ENCODE measurements at regions not wholly inside any gene's neighbourhood (a gene's known extent, or its start where the extent isn't known, plus 50 kb on each side); places are given as distances from the start of the nearest gene placed in this dataset.

DNA sequence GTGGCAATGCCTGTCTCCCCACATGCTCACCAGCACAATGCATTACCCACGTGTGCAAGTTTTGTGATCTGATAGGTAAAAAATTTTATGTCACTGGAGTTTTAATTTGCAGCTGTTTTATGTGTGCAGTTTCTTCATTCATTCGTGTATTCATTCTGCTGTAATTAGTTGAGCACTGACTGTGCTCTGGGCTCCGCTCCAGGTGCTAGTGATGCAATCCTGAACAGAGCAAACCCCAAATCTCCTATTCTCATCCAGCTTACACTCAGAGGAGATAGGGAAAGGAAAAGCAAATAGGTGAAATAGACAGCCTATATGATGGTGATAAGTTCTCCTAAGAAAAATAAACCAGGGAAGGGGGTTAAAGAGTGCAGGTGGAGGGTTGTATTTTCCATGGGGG lies 148.4 kb downstream of the TENT4A start:
- H3K4me1 Mint-ChIP-seq (ENCODE audit: low read depth), result peaks cover 9% of the 10 kb centered on the region
- no peaks in the 10 kb centered on the region for H3K36me3 Mint-ChIP-seq (ENCODE audit: low read depth)
- peaks cover 15% of the 10 kb centered on the region for H3K9me3 Mint-ChIP-seq

DNA sequence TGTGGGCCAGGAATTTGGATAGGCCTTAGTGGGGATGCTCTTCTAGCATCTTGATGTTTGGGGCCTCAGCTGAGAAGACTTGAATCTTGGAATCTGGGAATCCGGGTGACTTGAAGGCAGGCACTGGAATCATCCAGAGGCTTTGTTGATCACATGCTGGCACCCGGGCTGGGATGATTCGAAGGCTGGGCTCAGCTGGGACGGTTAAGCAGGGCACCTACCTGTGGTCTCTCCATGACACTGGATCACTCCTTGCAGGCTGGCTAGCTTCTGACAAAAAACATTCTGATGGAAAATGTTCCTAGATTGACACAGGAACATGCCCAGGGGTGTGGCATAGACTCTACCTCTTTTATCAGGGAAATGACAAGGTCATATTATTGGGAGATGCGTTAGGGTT lies 149.1 kb downstream of the TENT4A start:
- Mint-ChIP-seq H3K27me3 (ENCODE audit: low read depth) (no peaks in the 10 kb centered on the region), H3K9me3 (peaks cover 15% of the 10 kb centered on the region), H3K27ac (no peak overlapping the region), H3K36me3 (ENCODE audit: low read depth) (no peaks in the 10 kb centered on the region), H3K4me3 (ENCODE audit: low read depth) (no peak overlapping the region), H3K4me1 (ENCODE audit: low read depth) (peaks cover 9% of the 10 kb centered on the region)
- DNase-seq (ENCODE audit: low spot score), result no peak
- intact Hi-C loops (cut with micrococcal nuclease), result no loop called here

More for the DNA sequence above, 148.4 kb downstream of the TENT4A start:
- no peak for DNase-seq (ENCODE audit: low spot score)
- no peaks in the 10 kb centered on the region for H3K27me3 Mint-ChIP-seq (ENCODE audit: low read depth)
- H3K4me3 Mint-ChIP-seq (ENCODE audit: low read depth), result no peak overlapping the region
- intact Hi-C loops (cut with micrococcal nuclease), result no loop called here
- no peak overlapping the region for H3K27ac Mint-ChIP-seq

DNA sequence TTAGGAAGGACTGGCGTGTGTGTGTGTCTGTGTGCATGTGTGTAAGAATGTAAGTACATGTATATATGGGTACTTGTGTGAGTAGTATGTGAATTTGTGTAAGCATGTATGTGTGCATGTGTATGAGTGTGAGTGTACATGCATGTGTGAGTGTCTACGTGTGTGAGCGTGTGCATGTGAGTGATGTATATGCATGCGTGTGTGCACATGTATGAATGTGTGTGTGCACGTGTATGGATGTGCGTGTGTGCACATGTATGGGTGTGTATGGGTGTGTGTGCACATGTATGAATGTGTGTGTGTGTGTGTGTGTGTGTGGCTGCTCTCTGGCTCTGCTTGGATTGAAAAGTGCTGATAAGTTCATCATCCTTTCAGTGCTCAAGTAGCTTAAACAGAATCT lies 154.5 kb downstream of the TENT4A start:
- Mint-ChIP-seq H3K36me3 (ENCODE audit: low read depth) (no peaks in the 10 kb centered on the region), H3K4me1 (ENCODE audit: low read depth) (no peaks in the 10 kb centered on the region), H3K4me3 (ENCODE audit: low read depth) (no peak overlapping the region), H3K27ac (no peak overlapping the region), H3K9me3 (peaks cover 10% of the 10 kb centered on the region), H3K27me3 (ENCODE audit: low read depth) (no peaks in the 10 kb centered on the region)
- intact Hi-C loops (cut with micrococcal nuclease), result no loop called here
- no peak for DNase-seq (ENCODE audit: low spot score)

DNA sequence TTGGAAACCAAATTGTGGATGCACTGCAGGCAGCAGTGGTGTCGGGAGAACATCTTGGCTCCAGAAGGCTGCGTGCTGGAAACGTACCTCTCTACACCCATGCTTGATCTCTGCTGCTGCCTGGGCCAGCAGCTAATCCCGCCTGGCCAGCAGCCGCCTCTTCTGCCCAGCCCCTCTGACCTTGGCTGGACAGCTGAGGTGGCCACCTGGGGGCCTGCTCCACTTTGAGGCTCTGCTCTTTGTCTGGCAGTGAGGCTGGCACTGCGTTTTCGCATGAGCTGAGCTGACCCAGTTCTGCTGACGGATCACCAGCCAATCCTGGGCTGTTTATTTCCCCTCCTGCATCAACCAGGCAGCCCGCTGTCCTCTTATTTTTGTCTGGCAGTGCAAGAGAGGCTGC lies 154.9 kb downstream of the TENT4A start:
- DNase-seq (ENCODE audit: low spot score), result no peak
- H3K4me1 Mint-ChIP-seq (ENCODE audit: low read depth), result no peaks in the 10 kb centered on the region
- intact Hi-C loops (cut with micrococcal nuclease), result no loop called here
- H3K36me3 Mint-ChIP-seq (ENCODE audit: low read depth), result no peaks in the 10 kb centered on the region
- no peak overlapping the region for H3K4me3 Mint-ChIP-seq (ENCODE audit: low read depth)
- H3K9me3 Mint-ChIP-seq, result peaks cover 6% of the 10 kb centered on the region
- no peak overlapping the region for H3K27ac Mint-ChIP-seq
- H3K27me3 Mint-ChIP-seq (ENCODE audit: low read depth), result no peaks in the 10 kb centered on the region

DNA sequence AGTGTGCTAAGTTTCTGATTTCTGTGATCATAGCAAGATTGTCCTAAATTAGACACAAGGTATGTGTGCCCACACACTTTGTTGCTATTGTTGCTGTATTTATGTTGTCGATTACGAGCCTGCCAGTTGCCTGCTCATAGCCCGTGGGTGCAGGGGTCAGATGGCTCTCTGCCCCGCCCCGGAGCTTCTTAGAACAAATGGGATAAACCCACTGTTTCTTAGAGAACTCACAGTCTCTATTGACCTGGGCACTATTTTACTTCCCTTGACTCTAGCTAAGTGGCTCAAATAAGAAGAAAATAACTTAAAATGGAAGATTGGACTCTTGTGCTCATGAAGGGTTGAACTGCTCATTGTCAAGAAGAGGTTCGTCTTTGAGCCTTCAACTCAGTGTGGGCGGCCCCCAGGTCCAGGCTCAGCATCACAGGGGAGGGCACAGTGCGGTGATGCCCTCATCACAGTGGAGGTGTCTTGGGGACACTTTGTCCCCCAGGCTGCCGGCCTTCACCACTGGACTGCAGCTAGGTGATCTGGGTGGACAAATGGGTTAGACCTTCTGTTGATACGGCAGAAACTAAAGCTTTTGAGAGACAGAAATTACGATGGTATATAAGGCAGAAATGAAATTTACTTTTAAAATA lies 155.5 kb downstream of the TENT4A start:
- H3K4me3 Mint-ChIP-seq (ENCODE audit: low read depth), result no peak overlapping the region
- no peaks in the 10 kb centered on the region for H3K36me3 Mint-ChIP-seq (ENCODE audit: low read depth)
- peaks cover 4% of the 10 kb centered on the region for H3K9me3 Mint-ChIP-seq
- H3K4me1 Mint-ChIP-seq (ENCODE audit: low read depth), result no peaks in the 10 kb centered on the region
- intact Hi-C loops (cut with micrococcal nuclease), result no loop called here
- no peaks in the 10 kb centered on the region for H3K27me3 Mint-ChIP-seq (ENCODE audit: low read depth)
- no peak overlapping the region for H3K27ac Mint-ChIP-seq
- no peak for DNase-seq (ENCODE audit: low spot score)

DNA sequence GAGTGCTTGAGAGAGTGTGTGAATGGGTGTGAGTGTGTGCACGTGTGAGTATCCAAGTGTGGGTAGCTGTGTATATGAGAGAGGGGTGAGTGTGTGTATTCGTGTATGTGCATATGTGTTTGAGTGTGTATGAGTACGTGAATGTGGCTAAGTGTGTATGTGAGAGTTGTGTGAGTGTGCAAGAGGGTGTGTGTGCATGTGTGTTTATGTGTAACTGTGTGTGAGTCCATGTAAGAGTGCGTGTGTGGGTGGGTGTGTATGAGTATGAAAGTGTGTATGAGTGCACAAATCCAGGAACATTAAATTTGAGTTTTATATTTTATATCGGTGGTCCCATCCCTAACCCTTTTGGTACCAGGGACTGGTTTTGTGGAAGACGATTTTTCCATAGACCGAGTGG lies 156.4 kb downstream of the TENT4A start:
- DNase-seq (ENCODE audit: low spot score), result no peak
- intact Hi-C loops (cut with micrococcal nuclease), result no loop called here
- Mint-ChIP-seq H3K4me1 (ENCODE audit: low read depth) (no peaks in the 10 kb centered on the region), H3K9me3 (peaks cover 3% of the 10 kb centered on the region), H3K27ac (no peak overlapping the region), H3K4me3 (ENCODE audit: low read depth) (no peak overlapping the region), H3K36me3 (ENCODE audit: low read depth) (no peaks in the 10 kb centered on the region), H3K27me3 (ENCODE audit: low read depth) (no peaks in the 10 kb centered on the region)

DNA sequence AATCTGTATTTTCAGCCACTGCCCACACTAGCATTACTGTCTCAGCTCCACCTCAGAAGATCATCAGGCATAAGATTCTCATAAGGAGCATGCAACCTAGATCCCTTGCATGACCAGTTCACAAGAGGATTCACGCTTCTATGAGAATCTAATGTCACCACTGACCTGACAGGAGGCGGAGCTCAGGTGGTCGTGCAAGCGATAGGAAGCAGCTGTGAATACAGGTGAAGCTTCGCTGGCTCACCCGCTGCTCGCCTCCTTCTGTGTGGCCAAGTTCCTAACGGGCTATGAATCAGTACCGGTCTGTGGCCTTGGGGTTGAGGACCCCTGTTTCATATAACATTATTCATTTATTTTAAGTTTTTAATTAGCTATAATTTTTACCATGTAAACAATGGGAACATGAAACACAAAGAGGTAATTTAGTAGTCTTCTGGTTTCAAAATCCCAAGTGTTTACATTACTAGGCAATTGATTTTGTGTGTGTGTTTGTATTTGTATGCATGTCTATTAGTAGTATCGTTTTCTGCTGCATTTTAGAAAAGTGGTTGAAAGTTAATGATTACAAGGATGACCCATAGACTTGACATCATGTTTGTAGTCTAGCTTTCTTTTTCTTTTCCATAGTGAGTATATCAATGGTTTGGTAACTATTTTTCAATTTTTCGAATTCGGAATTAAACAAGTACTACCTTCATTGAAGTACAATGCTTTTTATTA lies 159.4 kb downstream of the TENT4A start:
- intact Hi-C loops (cut with micrococcal nuclease), result no loop called here
- Mint-ChIP-seq H3K27ac (no peak overlapping the region), H3K4me3 (ENCODE audit: low read depth) (no peak overlapping the region), H3K27me3 (ENCODE audit: low read depth) (no peaks in the 10 kb centered on the region), H3K4me1 (ENCODE audit: low read depth) (no peaks in the 10 kb centered on the region), H3K36me3 (ENCODE audit: low read depth) (no peaks in the 10 kb centered on the region), H3K9me3 (no peaks in the 10 kb centered on the region)
- DNase-seq (ENCODE audit: low spot score), result no peak

GRCh38 chr5:6873359-6873758 lies 160.1 kb downstream of the TENT4A start:
- no peaks in the 10 kb centered on the region for H3K36me3 Mint-ChIP-seq (ENCODE audit: low read depth)
- H3K4me1 Mint-ChIP-seq (ENCODE audit: low read depth), result no peaks in the 10 kb centered on the region

GRCh38 chr5:6875376-6875775 lies 162.1 kb downstream of the TENT4A start:
- Mint-ChIP-seq H3K36me3 (ENCODE audit: low read depth) (no peaks in the 10 kb centered on the region), H3K4me3 (ENCODE audit: low read depth) (no peak overlapping the region), H3K9me3 (no peaks in the 10 kb centered on the region), H3K4me1 (ENCODE audit: low read depth) (no peaks in the 10 kb centered on the region), H3K27me3 (ENCODE audit: low read depth) (no peaks in the 10 kb centered on the region), H3K27ac (no peak overlapping the region)
- no peak for DNase-seq (ENCODE audit: low spot score)
- intact Hi-C loops (cut with micrococcal nuclease), result no loop called here

More at GRCh38 chr5:6873359-6873758, 160.1 kb downstream of the TENT4A start:
- DNase-seq (ENCODE audit: low spot score), result no peak
- no peaks in the 10 kb centered on the region for H3K27me3 Mint-ChIP-seq (ENCODE audit: low read depth)
- no peaks in the 10 kb centered on the region for H3K9me3 Mint-ChIP-seq
- H3K4me3 Mint-ChIP-seq (ENCODE audit: low read depth), result no peak overlapping the region
- H3K27ac Mint-ChIP-seq, result no peak overlapping the region
- intact Hi-C loops (cut with micrococcal nuclease), result no loop called here

- Mint-ChIP-seq H3K27ac (no peak overlapping the region), H3K4me3 (ENCODE audit: low read depth) (no peak overlapping the region), H3K27me3 (ENCODE audit: low read depth) (no peaks in the 10 kb centered on the region), H3K9me3 (no peaks in the 10 kb centered on the region), H3K4me1 (ENCODE audit: low read depth) (no peaks in the 10 kb centered on the region), H3K36me3 (ENCODE audit: low read depth) (no peaks in the 10 kb centered on the region)
- intact Hi-C loops (cut with micrococcal nuclease), result no loop called here
- DNase-seq (ENCODE audit: low spot score), result no peak
These were observed 165.0 kb downstream of the TENT4A start for GRCh38 chr5:6877986-6878828.

- H3K4me1 Mint-ChIP-seq (ENCODE audit: low read depth), result peaks cover 6% of the 10 kb centered on the region
- H3K9me3 Mint-ChIP-seq, result peaks cover 35% of the 10 kb centered on the region
- H3K27me3 Mint-ChIP-seq (ENCODE audit: low read depth), result no peaks in the 10 kb centered on the region
- no peak overlapping the region for H3K27ac Mint-ChIP-seq
- DNase-seq (ENCODE audit: low spot score), result no peak
- H3K4me3 Mint-ChIP-seq (ENCODE audit: low read depth), result no peak overlapping the region
- intact Hi-C loops (cut with micrococcal nuclease), result no loop called here
- H3K36me3 Mint-ChIP-seq (ENCODE audit: low read depth), result no peaks in the 10 kb centered on the region
These were observed 172.3 kb downstream of the TENT4A start for GRCh38 chr5:6885581-6885980.

GRCh38 chr5:6886866-6887265 lies 173.6 kb downstream of the TENT4A start:
- no peaks in the 10 kb centered on the region for H3K27me3 Mint-ChIP-seq (ENCODE audit: low read depth)
- DNase-seq (ENCODE audit: low spot score), result no peak
- H3K36me3 Mint-ChIP-seq (ENCODE audit: low read depth), result no peaks in the 10 kb centered on the region
- H3K9me3 Mint-ChIP-seq, result peaks cover 35% of the 10 kb centered on the region
- no peak overlapping the region for H3K27ac Mint-ChIP-seq
- intact Hi-C loops (cut with micrococcal nuclease), result no loop called here
- H3K4me3 Mint-ChIP-seq (ENCODE audit: low read depth), result no peak overlapping the region
- H3K4me1 Mint-ChIP-seq (ENCODE audit: low read depth), result peaks cover 6% of the 10 kb centered on the region

GRCh38 chr5:6889030-6889429 lies 175.8 kb downstream of the TENT4A start:
- peaks cover 35% of the 10 kb centered on the region for H3K9me3 Mint-ChIP-seq
- H3K36me3 Mint-ChIP-seq (ENCODE audit: low read depth), result no peaks in the 10 kb centered on the region
- no peaks in the 10 kb centered on the region for H3K27me3 Mint-ChIP-seq (ENCODE audit: low read depth)
- no peak overlapping the region for H3K4me3 Mint-ChIP-seq (ENCODE audit: low read depth)
- DNase-seq (ENCODE audit: low spot score), result no peak
- H3K27ac Mint-ChIP-seq, result no peak overlapping the region
- peaks cover 6% of the 10 kb centered on the region for H3K4me1 Mint-ChIP-seq (ENCODE audit: low read depth)
- intact Hi-C loops (cut with micrococcal nuclease), result no loop called here
